ENCODE measurements at regions not wholly inside any gene's neighbourhood (a gene's known extent, or its start where the extent isn't known, plus 50 kb on each side); places are given as distances from the start of the nearest gene placed in this dataset.
"Not testable (repeated sequence)": the region's sequence is repeated elsewhere in the genome, so short reads cannot be mapped to it uniquely, and the experiment has no call there.

- DNase-seq, result no peak
Measured at GRCh38 chrX:128754130-128754529, 701.9 kb upstream of the ACTRT1 start.

GRCh38 chrX:128739539-128739938 lies 687.3 kb upstream of the ACTRT1 start:
- DNase-seq, result peak; percentile 1

- DNase-seq, result peak; percentile 26
Measured at GRCh38 chrX:128728943-128729342, 676.7 kb upstream of the ACTRT1 start.

- no peak for DNase-seq
Measured at GRCh38 chrX:128717635-128718578, 665.7 kb upstream of the ACTRT1 start.

- no peak for DNase-seq
Measured at GRCh38 chrX:128714425-128714824, 662.2 kb upstream of the ACTRT1 start.

- peak; percentile 14 for DNase-seq
Measured at GRCh38 chrX:128699716-128700285, 647.6 kb upstream of the ACTRT1 start.

- DNase-seq, result no peak
Measured at GRCh38 chrX:128698573-128699181, 646.5 kb upstream of the ACTRT1 start.

- no peak for DNase-seq
Measured at GRCh38 chrX:128691872-128692271, 639.7 kb upstream of the ACTRT1 start.

GRCh38 chrX:128685387-128685786 lies 633.2 kb upstream of the ACTRT1 start:
- DNase-seq, result no peak

GRCh38 chrX:128676651-128677050 lies 624.4 kb upstream of the ACTRT1 start:
- no peak for DNase-seq

GRCh38 chrX:128674326-128675086 lies 622.3 kb upstream of the ACTRT1 start:
- DNase-seq, result not testable (repeated sequence)

- DNase-seq, result no peak
Measured at GRCh38 chrX:128664211-128664610, 612.0 kb upstream of the ACTRT1 start.

GRCh38 chrX:128653524-128654060 lies 601.4 kb upstream of the ACTRT1 start:
- DNase-seq, result no peak

- no peak for DNase-seq
Measured at GRCh38 chrX:128650326-128650725, 598.1 kb upstream of the ACTRT1 start.

- DNase-seq, result no peak
Measured at GRCh38 chrX:128634754-128635153, 582.6 kb upstream of the ACTRT1 start.

- DNase-seq, result no peak
Measured at GRCh38 chrX:128623361-128623760, 571.2 kb upstream of the ACTRT1 start.

GRCh38 chrX:128622296-128622695 lies 570.1 kb upstream of the ACTRT1 start:
- DNase-seq, result no peak

- no peak for DNase-seq
Measured at GRCh38 chrX:128619490-128619889, 567.3 kb upstream of the ACTRT1 start.

- DNase-seq, result no peak
Measured at GRCh38 chrX:128616933-128617332, 564.7 kb upstream of the ACTRT1 start.

GRCh38 chrX:128606817-128607216 lies 554.6 kb upstream of the ACTRT1 start:
- not testable (repeated sequence) for DNase-seq

GRCh38 chrX:128606357-128606756 lies 554.2 kb upstream of the ACTRT1 start:
- not testable (repeated sequence) for DNase-seq

GRCh38 chrX:128601706-128602105 lies 549.5 kb upstream of the ACTRT1 start:
- no peak for DNase-seq

- no peak for DNase-seq
Measured at GRCh38 chrX:128599632-128600031, 547.4 kb upstream of the ACTRT1 start.

Measured in NCI-H1436 treated with DMSO at 0.1 percent for 48 hours (cell line).